ENCODE measurements at regions not wholly inside any gene's neighbourhood (a gene's known extent, or its start where the extent isn't known, plus 50 kb on each side); places are given as distances from the start of the nearest gene placed in this dataset.

DNA sequence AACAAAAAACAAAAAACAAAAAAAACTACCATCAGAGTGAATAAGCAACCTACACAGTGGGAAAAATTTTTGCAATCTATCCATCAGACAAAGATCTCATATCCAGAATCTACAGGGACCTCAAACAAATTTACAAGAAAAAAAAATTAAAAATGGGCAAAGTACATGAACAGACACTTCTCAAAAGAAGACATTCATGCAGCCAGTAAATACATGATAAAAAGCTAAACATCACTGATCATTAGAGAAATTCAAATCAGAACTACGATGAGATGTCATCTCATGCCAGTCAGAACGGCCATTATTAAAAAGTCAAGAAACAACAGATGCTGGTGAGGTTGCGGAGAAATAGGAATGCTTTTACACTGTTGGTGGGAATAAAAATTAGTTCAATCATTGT, 466.5 kb upstream of the ATXN7L3B start:
- no peak overlapping the region for H3K27ac ChIP-seq
- no peaks in the 10 kb centered on the region for H3K4me1 ChIP-seq
- H3K4me3 ChIP-seq = no peak overlapping the region
- no peaks in the 10 kb centered on the region for H3K36me3 ChIP-seq
- DNase-seq = no peak
- TF ChIP-seq POLR2A (IDR thresholded peaks at IDR 0.05) = no peak
- TF ChIP-seq POLR2AphosphoS5 (IDR thresholded peaks at IDR 0.05) = no peak
- no peak for TF ChIP-seq EP300 (IDR thresholded peaks at IDR 0.05)
- no peak for TF ChIP-seq CTCF (IDR thresholded peaks at IDR 0.05)
- 91 to 96% (median 95%) methylated on average over 3 of the region's 3 CpGs for WGBS, 5 donors
- peaks cover 0 to 34% (median 10%) of the 10 kb centered on the region in 4 donors for H3K9me3 ChIP-seq
- intact Hi-C loops (cut with DNase I; ENCODE audit: low total_unique reads) = no loop called here
- no peaks in the 10 kb centered on the region for H3K27me3 ChIP-seq

DNA sequence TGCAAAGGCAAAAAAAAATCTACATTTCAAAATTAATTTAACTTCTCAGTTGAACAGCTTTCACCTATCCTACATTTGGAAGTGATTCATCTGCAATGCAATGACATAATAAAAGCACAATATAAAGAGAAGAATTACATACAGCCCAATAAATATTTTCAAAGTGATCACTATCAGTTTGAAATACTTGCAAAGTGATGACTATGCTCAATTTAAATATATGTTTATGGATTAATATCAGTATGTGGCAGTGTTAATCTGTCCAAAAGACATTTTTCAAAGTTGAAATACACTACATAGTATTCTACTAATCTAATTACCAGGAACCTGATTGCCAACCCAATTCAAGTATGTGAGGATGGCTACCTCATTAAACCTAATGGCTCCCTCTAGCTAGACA, 460.7 kb upstream of the ATXN7L3B start:
- DNase-seq = no peak
- H3K4me1 ChIP-seq = no peaks in the 10 kb centered on the region
- no peak for TF ChIP-seq EP300 (IDR thresholded peaks at IDR 0.05)
- TF ChIP-seq POLR2AphosphoS5 (IDR thresholded peaks at IDR 0.05) = no peak
- no peak for TF ChIP-seq CTCF (IDR thresholded peaks at IDR 0.05)
- no peak for TF ChIP-seq POLR2A (IDR thresholded peaks at IDR 0.05)
- no peaks in the 10 kb centered on the region for H3K27me3 ChIP-seq
- no peaks in the 10 kb centered on the region for H3K36me3 ChIP-seq
- H3K4me3 ChIP-seq = no peak overlapping the region
- intact Hi-C loops (cut with DNase I; ENCODE audit: low total_unique reads) = no loop called here
- peaks cover 0 to 8% (median 2%) of the 10 kb centered on the region in 4 donors for H3K9me3 ChIP-seq
- no peak overlapping the region for H3K27ac ChIP-seq

DNA sequence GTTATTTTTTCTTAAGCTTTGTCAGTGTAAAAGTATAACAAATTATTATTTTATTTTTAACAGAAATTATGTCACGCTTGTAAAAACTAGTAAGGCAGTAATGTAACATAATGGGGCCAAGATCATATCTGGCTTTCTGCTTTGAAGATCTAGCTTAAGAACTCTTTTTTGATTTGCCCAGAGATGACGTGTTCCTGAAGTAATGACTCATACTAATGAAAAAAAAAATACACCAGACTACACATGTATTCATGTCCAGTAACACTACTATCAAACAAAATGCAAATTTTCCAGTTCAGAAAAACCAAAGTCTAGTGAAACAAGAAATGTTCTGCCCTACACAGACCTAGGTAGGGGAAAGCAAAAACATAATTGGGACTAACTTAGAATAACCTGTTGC, 432.2 kb upstream of the ATXN7L3B start:
- Histone ChIP-seq H3K27ac (no peak overlapping the region), H3K36me3 (no peaks in the 10 kb centered on the region), H3K9me3 (no peaks in the 10 kb centered on the region), H3K4me1 (no peaks in the 10 kb centered on the region), H3K4me3 (no peak overlapping the region), H3K27me3 (no peaks in the 10 kb centered on the region)
- intact Hi-C loops (cut with DNase I; ENCODE audit: low total_unique reads) = no loop called here
- DNase-seq = no peak
- TF ChIP-seq POLR2A (IDR thresholded peaks at IDR 0.05) = no peak
- TF ChIP-seq CTCF (IDR thresholded peaks at IDR 0.05) = no peak
- no peak for TF ChIP-seq EP300 (IDR thresholded peaks at IDR 0.05)
- TF ChIP-seq POLR2AphosphoS5 (IDR thresholded peaks at IDR 0.05) = no peak
- 41 to 62% (median 52%) methylated on average over 2 of the region's 2 CpGs for WGBS, 5 donors

DNA sequence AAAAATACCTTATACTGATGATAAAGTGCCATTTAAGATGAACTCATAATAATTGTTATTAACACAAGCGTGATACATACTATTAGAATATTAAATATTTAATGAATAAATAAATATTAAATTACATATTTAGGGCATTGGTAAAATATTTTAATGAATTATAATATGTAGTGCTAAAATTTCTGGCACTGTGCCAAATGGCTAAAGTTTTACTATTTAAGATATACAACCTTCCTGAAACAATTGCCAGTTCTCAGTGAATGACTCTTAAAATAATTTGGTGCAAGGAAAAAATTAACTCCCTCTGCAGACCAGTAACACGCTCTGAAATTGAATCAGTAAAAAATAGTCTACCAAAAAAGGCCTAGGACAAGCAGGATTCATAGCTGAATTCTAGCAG, 428.9 kb upstream of the ATXN7L3B start:
- 85 to 93% (median 88%) methylated on average over 2 of the region's 2 CpGs for WGBS, 5 donors
- Histone ChIP-seq H3K4me1 (no peaks in the 10 kb centered on the region), H3K27me3 (no peaks in the 10 kb centered on the region), H3K36me3 (no peaks in the 10 kb centered on the region), H3K4me3 (no peak overlapping the region), H3K9me3 (no peaks in the 10 kb centered on the region), H3K27ac (no peak overlapping the region)
- DNase-seq = no peak
- intact Hi-C loops (cut with DNase I; ENCODE audit: low total_unique reads) = no loop called here
- no peak for TF ChIP-seq POLR2A (IDR thresholded peaks at IDR 0.05)
- TF ChIP-seq POLR2AphosphoS5 (IDR thresholded peaks at IDR 0.05) = no peak
- TF ChIP-seq CTCF (IDR thresholded peaks at IDR 0.05) = no peak
- TF ChIP-seq EP300 (IDR thresholded peaks at IDR 0.05) = no peak
